NCI-H1092 treated with DMSO at 0.1 percent for 48 hours (cell line): ENCODE measurements at regions not wholly inside any gene's neighbourhood (a gene's known extent, or its start where the extent isn't known, plus 50 kb on each side); places are given as distances from the start of the nearest gene placed in this dataset.

Experiments used
- DNase-seq: peaks from one replicate; lab custom pipeline; 2025; lab: John Stamatoyannopoulos, UW

GRCh38 chr16:51900221-51900780, 646.6 kb downstream of the TOX3 start:
- no peak for DNase-seq

GRCh38 chr16:51898872-51899271, 648.1 kb downstream of the TOX3 start:
- DNase-seq, result no peak

GRCh38 chr16:51896013-51896412, 650.9 kb downstream of the TOX3 start:
- no peak for DNase-seq

- no peak for DNase-seq
Measured at GRCh38 chr16:51892293-51893007, 654.5 kb downstream of the TOX3 start.

- no peak for DNase-seq
Measured at GRCh38 chr16:51888534-51888933, 658.4 kb downstream of the TOX3 start.

GRCh38 chr16:51888016-51888415, 658.9 kb downstream of the TOX3 start:
- DNase-seq, result no peak

- no peak for DNase-seq
Measured at GRCh38 chr16:51886456-51886855, 660.5 kb downstream of the TOX3 start.

GRCh38 chr16:51884773-51885172, 662.2 kb downstream of the TOX3 start:
- DNase-seq, result no peak

GRCh38 chr16:51881731-51882130, 665.2 kb downstream of the TOX3 start:
- DNase-seq, result no peak

- DNase-seq, result no peak
Measured at GRCh38 chr16:51880776-51881175, 666.2 kb downstream of the TOX3 start.

GRCh38 chr16:51877686-51878085, 669.3 kb downstream of the TOX3 start:
- no peak for DNase-seq

- no peak for DNase-seq
Measured at GRCh38 chr16:51876934-51877333, 670.0 kb downstream of the TOX3 start.

- no peak for DNase-seq
Measured at GRCh38 chr16:51876601-51876875, 670.4 kb downstream of the TOX3 start.

GRCh38 chr16:51875834-51876600, 670.9 kb downstream of the TOX3 start:
- DNase-seq, result no peak

- no peak for DNase-seq
Measured at GRCh38 chr16:51872524-51872923, 674.4 kb downstream of the TOX3 start.

- no peak for DNase-seq
Measured at GRCh38 chr16:51870296-51870854, 676.6 kb downstream of the TOX3 start.

- no peak for DNase-seq
Measured at GRCh38 chr16:51869176-51869575, 677.8 kb downstream of the TOX3 start.

- no peak for DNase-seq
Measured at GRCh38 chr16:51868631-51869030, 678.3 kb downstream of the TOX3 start.

- no peak for DNase-seq
Measured at GRCh38 chr16:51867386-51868065, 679.4 kb downstream of the TOX3 start.

- no peak for DNase-seq
Measured at GRCh38 chr16:51864575-51864974, 682.4 kb downstream of the TOX3 start.

- DNase-seq, result no peak
Measured at GRCh38 chr16:51854401-51854951, 692.5 kb downstream of the TOX3 start.

- no peak for DNase-seq
Measured at GRCh38 chr16:51853586-51853985, 693.4 kb downstream of the TOX3 start.
